OCI-LY7 (cell line): ENCODE measurements at regions not wholly inside any gene's neighbourhood (a gene's known extent, or its start where the extent isn't known, plus 50 kb on each side); places are given as distances from the start of the nearest gene placed in this dataset.

ENCODE experiments used
- BruUV-seq: library from RNA; stranded (reverse); fragments of 400-500 nt; replicated peaks from 2 replicates; lab custom pipeline; 2021; lab: Mats Ljungman, UMichigan
- CTCF ChIA-PET: fragments of 300-600 bp; sonication (Branson Sonifier 250); formaldehyde crosslinking; loops from one replicate; lab custom pipeline; 2022; ENCODE audit warnings: antibody characterized with exemption; ENCODE audit not compliant: unreplicated experiment; lab: Charles Lee
- POLR2A ChIA-PET: fragments of 300-600 bp; sonication (Branson Sonifier 250); formaldehyde crosslinking; loops from one replicate; lab custom pipeline; 2022; ENCODE audit warnings: antibody characterized with exemption; lab: Charles Lee
- DNase-seq: peaks from one replicate; pipeline ENCODE4 v3.0.0-alpha.2; 2015; ENCODE audit warnings: low spot score
- H2AFZ ChIP-seq: fragments of 200-600 bp; sonication (generic), shearing (Covaris generic); 2 replicates; pipeline ENCODE4 v1.6.1; 2014; ENCODE audit warnings: mild to moderate bottlenecking, antibody characterized with exemption, low read length, moderate library complexity
- H3K27ac ChIP-seq: fragments of 200-600 bp; sonication (generic); 2 replicates; pipeline ENCODE4 v1.5.1; 2014; ENCODE audit warnings: mixed run types, low read depth, mild to moderate bottlenecking, moderate library complexity, low read length, inconsistent platforms; ENCODE audit not compliant: poor library complexity, severe bottlenecking
- H3K36me3 ChIP-seq: fragments of 200-600 bp; sonication (generic); 2 replicates; pipeline ENCODE4 v1.6.1; 2014; ENCODE audit warnings: mild to moderate bottlenecking, antibody characterized with exemption, low read length, moderate library complexity, mixed read lengths; ENCODE audit not compliant: insufficient read depth
- H3K4me1 ChIP-seq: fragments of 200-600 bp; sonication (generic); 2 replicates; pipeline ENCODE4 v1.5.1; 2014; ENCODE audit warnings: mild to moderate bottlenecking, low read length; ENCODE audit not compliant: insufficient read depth, poor library complexity, severe bottlenecking
- H3K4me2 ChIP-seq: fragments of 200-600 bp; sonication (generic); 2 replicates; pipeline ENCODE4 v1.6.1; 2014; ENCODE audit warnings: mild to moderate bottlenecking, low read length
- H3K4me3 ChIP-seq: fragments of 200-600 bp; sonication (generic); 2 replicates; pipeline ENCODE4 v1.5.1; 2014; ENCODE audit warnings: mild to moderate bottlenecking, low read depth, low read length; ENCODE audit not compliant: poor library complexity, severe bottlenecking
- H3K79me2 ChIP-seq: fragments of 200-600 bp; sonication (generic); 2 replicates; pipeline ENCODE4 v1.6.1; 2016; ENCODE audit warnings: low read depth, mild to moderate bottlenecking, low read length, moderate library complexity, mixed read lengths; ENCODE audit not compliant: insufficient read depth
- H3K9me2 ChIP-seq: fragments of 200-600 bp; sonication (generic); 2 replicates; pipeline ENCODE4 v1.6.1; 2016; ENCODE audit warnings: mild to moderate bottlenecking, low read length, mixed read lengths; ENCODE audit not compliant: insufficient read depth
- H3K9me3 ChIP-seq: fragments of 200-600 bp; sonication (generic); 2 replicates; pipeline ENCODE4 v1.6.1; 2014; ENCODE audit warnings: mild to moderate bottlenecking, mixed run types, low read length, mixed read lengths
- H4K20me1 ChIP-seq: fragments of 200-600 bp; sonication (generic); 2 replicates; pipeline ENCODE4 v1.6.1; 2014; ENCODE audit warnings: mild to moderate bottlenecking, antibody characterized with exemption, low read length, moderate library complexity, mixed read lengths; ENCODE audit not compliant: insufficient read depth
- CTCF ChIP-seq: fragments of 200-600 bp; sonication (generic); conservative IDR thresholded peaks from 2 replicates; pipeline ENCODE4 v1.5.1; 2014; ENCODE audit warnings: mild to moderate bottlenecking, antibody characterized with exemption, low read length, moderate library complexity, mixed read lengths
- EZH2phosphoT487 ChIP-seq: fragments of 200-600 bp; sonication (generic); IDR thresholded peaks from 2 replicates; pipeline ENCODE4 v1.6.1; 2018; ENCODE audit warnings: low read depth, borderline replicate concordance, mild to moderate bottlenecking, mixed run types, antibody characterized with exemption, low read length, moderate library complexity, mixed read lengths
- intact Hi-C: fragments of 100-400 bp; cut with micrococcal nuclease; formaldehyde crosslinking; loops from one replicate; pipeline ENCODE4 v1.10.0; 2022; ENCODE audit not compliant: unreplicated experiment

DNA sequence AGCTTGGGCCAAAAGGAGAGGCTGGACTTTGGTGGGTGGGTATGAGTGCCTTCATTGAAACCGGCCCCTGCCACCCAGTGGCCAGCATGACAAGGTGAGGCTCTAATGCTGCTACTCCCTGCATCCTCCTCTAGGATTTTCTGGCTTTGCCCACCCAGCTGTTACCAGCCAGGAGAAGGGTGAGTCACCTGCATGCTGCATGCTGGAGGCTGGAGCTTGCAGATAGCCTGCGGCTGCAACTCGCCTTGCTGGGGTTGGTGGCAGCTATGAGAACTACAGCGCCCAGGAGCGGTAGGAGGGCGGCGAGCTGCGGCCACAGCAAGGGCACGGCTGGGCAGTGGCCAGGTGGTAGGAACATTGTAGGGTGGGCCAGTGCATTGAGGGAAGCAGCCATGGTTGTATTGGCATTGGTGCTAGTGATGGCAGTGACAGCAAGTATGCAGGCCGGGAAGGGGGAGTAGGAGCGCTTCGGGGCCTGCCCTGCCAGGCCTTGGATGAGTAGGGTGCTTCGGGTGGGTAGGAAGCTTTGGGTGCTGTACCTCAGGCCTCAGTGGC lies 75.4 kb upstream of the SLC35G4 start:
- intact Hi-C loops: no loop called here
- H3K4me2 ChIP-seq: no peak overlapping the region
- no peaks in the 10 kb centered on the region for H3K9me3 ChIP-seq
- CTCF ChIA-PET: no interaction called here
- no peaks in the 10 kb centered on the region; the same call in 1 of the 2 replicates for H4K20me1 ChIP-seq
- no peak overlapping the region for H3K27ac ChIP-seq
- no peak for DNase-seq
- no peak overlapping the region for H3K4me3 ChIP-seq
- H2AFZ ChIP-seq: no peak overlapping the region
- H3K4me1 ChIP-seq: no peaks in the 10 kb centered on the region
- no peaks in the 10 kb centered on the region for H3K9me2 ChIP-seq
- TF ChIP-seq CTCF (no peak), EZH2phosphoT487 (no peak)
- H3K79me2 ChIP-seq: no peaks in the 10 kb centered on the region
- POLR2A ChIA-PET: no interaction called here
- H3K36me3 ChIP-seq: no peaks in the 10 kb centered on the region
- BruUV-seq: no TSS peak

GRCh38 chr18:11533513-11533890 lies 75.9 kb upstream of the SLC35G4 start:
- Histone ChIP-seq H3K4me3 (no peak overlapping the region), H4K20me1 (no peaks in the 10 kb centered on the region; the same call in 1 of the 2 replicates), H3K79me2 (no peaks in the 10 kb centered on the region), H3K4me2 (no peak overlapping the region), H3K9me2 (no peaks in the 10 kb centered on the region), H2AFZ (no peak overlapping the region), H3K9me3 (no peaks in the 10 kb centered on the region), H3K4me1 (no peaks in the 10 kb centered on the region), H3K36me3 (no peaks in the 10 kb centered on the region), H3K27ac (no peak overlapping the region)
- CTCF ChIA-PET: no interaction called here
- no TSS peak for BruUV-seq
- POLR2A ChIA-PET: no interaction called here
- no peak for DNase-seq
- intact Hi-C loops: no loop called here
- TF ChIP-seq CTCF: no peak
- no peak for TF ChIP-seq EZH2phosphoT487

GRCh38 chr18:11532758-11533512 lies 76.5 kb upstream of the SLC35G4 start:
- intact Hi-C loops: no loop called here

More at GRCh38 chr18:11532758-11533512, 76.5 kb upstream of the SLC35G4 start:
- Histone ChIP-seq H3K36me3 (no peaks in the 10 kb centered on the region), H3K9me3 (no peaks in the 10 kb centered on the region), H3K9me2 (no peaks in the 10 kb centered on the region), H4K20me1 (no peaks in the 10 kb centered on the region; the same call in 1 of the 2 replicates), H3K27ac (no peak overlapping the region), H3K4me1 (no peaks in the 10 kb centered on the region), H3K4me2 (no peak overlapping the region), H3K79me2 (no peaks in the 10 kb centered on the region), H2AFZ (no peak overlapping the region), H3K4me3 (no peak overlapping the region)
- TF ChIP-seq CTCF: no peak
- TF ChIP-seq EZH2phosphoT487: no peak
- BruUV-seq: no TSS peak
- DNase-seq: no peak
- POLR2A ChIA-PET: interaction anchor here (0.7 kb wide), 1 partner anchor 681 kb away, joined by 3 read pairs; no protein-coding TSS in a partner anchor
- CTCF ChIA-PET: no interaction called here
